HL-60/S4 treated with phorbol 12-myristate 13-acetate at 8.2 ng/mL for 4 days and 3 days (cell line): ENCODE measurements at regions not wholly inside any gene's neighbourhood (a gene's known extent, or its start where the extent isn't known, plus 50 kb on each side); places are given as distances from the start of the nearest gene placed in this dataset.

ENCODE experiments used
- in situ Hi-C: fragments of 300-500 bp; cut with MboI; formaldehyde crosslinking; loops from 2 replicates; pipeline ENCODE4 v1.15.0; 2022; ENCODE audit warnings: low sequenced_read_pairs

DNA sequence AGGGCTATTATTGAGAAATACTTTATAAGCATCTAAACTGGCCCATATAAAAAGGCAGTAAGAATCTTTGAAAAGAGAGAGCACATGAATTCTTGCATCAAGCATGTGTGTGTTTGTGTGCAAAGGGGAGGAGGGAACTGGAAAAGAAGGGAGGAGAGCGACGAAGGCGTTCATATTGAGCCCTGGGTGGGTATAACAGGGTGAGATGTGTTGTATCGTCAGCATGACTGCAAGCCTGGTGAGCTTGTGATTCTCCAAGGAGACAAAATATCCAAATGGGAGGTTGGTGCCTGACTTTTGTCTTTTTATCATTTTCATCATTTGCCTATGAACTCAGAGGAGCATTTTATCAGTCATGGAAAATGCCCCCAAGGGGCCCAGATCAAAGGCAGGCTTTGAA is 70.8 kb upstream of the PMFBP1 start:
- in situ Hi-C loops, result no loop called here

- in situ Hi-C loops, result no loop called here
These were observed 70.0 kb upstream of the PMFBP1 start for GRCh38 chr16:72241930-72242329.

DNA sequence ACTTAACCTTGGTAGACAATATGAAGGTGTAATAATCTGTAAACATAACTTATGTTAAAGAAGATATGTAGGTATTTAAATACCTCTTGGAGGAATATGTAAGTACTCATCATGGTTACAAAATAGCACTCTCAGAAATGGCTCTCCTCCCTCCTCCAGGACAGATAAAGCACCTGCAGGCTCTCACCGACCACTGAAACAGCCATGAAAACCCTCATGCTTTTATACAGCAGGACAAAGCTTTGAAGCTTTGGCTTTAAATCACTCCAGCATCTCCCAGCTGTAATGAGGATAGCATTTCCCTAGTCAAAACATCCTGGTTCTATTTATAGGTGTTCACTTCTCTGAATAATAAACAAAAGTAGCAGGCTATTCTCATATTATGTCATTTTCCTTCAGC is 69.1 kb upstream of the PMFBP1 start:
- in situ Hi-C loops, result no loop called here

DNA sequence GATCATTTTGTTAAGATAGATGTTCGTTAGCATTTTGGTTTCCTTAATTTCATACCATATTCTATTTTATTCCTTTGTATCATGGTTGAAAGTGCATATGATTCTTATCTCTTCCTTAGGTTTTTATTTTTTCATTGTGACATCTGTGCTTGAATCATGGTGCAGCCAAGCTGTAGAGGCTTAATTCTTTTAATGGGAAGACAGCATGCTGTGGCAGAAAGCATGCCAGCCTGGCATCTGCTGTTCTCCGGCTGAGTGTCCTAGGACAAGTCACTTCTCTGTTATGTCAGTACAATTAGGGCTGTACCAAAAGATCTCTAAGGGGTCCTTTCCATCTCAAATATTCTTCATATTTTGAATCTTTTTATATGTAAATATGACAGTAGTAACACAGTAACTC is 68.5 kb upstream of the PMFBP1 start:
- in situ Hi-C loops, result no loop called here

DNA sequence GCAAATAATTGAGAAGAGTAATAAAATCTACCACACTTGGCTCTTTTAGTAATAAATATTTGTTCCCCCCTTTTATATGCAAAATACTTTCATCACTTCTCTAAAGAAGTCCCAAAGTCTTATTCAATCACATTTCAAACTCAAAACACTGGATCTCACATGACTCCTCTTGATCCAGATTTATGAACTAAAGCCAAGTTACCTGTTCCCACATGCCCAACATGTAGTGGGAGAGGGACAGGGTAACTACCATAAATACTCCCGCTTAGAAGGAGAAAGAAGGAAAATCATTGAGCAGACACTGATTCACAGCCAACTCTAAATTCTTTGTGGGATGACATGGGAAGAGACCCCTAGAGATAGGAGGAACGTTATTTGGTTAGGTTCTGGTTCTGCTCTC is 64.9 kb upstream of the PMFBP1 start:
- in situ Hi-C loops, result no loop called here

DNA sequence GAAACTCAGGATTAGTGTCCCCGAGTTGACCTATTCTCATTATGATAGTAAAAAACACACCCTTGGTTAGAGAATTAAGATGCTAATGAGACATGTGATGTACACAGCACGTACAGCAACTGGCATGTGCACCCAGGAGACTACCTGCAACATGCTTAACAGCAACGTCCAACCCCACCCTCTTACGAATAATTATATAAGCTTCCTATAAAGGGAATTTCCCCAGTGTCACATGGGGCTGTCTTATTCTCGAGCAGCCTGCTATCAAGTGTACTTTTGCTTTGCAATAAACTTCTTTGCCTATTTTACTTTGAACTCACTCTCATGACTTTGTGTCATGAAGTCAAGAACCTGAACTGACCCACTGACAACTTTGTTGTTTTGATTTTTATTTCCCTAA is 62.4 kb upstream of the PMFBP1 start:
- in situ Hi-C loops, result no loop called here

GRCh38 chr16:72228014-72228413 is 56.1 kb upstream of the PMFBP1 start:
- in situ Hi-C loops, result no loop called here

GRCh38 chr16:72226136-72226535 is 54.2 kb upstream of the PMFBP1 start:
- in situ Hi-C loops, result no loop called here

GRCh38 chr16:72224260-72224768 is 52.4 kb upstream of the PMFBP1 start:
- in situ Hi-C loops, result no loop called here

GRCh38 chr16:72222503-72222902 is 50.5 kb upstream of the PMFBP1 start:
- in situ Hi-C loops, result no loop called here
